ENCODE measurements at regions not wholly inside any gene's neighbourhood (a gene's known extent, or its start where the extent isn't known, plus 50 kb on each side); places are given as distances from the start of the nearest gene placed in this dataset.

- no peak for DNase-seq (ENCODE audit: low read depth in 1 of 2, low spot score in 1 of 2)
- TF ChIP-seq GABPA (IDR thresholded peaks at IDR 0.05; ENCODE audit: low read depth): no peak
- TF ChIP-seq SPI1 (IDR thresholded peaks at IDR 0.05; ENCODE audit: borderline replicate concordance, low read depth): no peak
- TF ChIP-seq CTCF (IDR thresholded peaks at IDR 0.05; ENCODE audit: insufficient read depth, low read length): no peak
- TF ChIP-seq REST (IDR thresholded peaks at IDR 0.05; ENCODE audit: insufficient replicate concordance, low read depth): no peak
- TF ChIP-seq POLR2AphosphoS5 (IDR thresholded peaks at IDR 0.05; ENCODE audit: low read depth): no peak
- Histone ChIP-seq H3K4me3 (replicated peaks; ENCODE audit: insufficient read depth, low read length) (no peak overlapping the region), H3K27ac (replicated peaks) (no peak overlapping the region), H3K27me3 (ENCODE audit: insufficient read depth, poor library complexity, severe bottlenecking) (no peaks in the 10 kb centered on the region)
Measured at GRCh38 chr11:92018332-92018731, 206.3 kb upstream of the FAT3 start.

- H3K27me3 ChIP-seq (ENCODE audit: insufficient read depth, poor library complexity, severe bottlenecking): no peaks in the 10 kb centered on the region
- DNase-seq (ENCODE audit: low read depth in 1 of 2, low spot score in 1 of 2): no peak
- H3K27ac ChIP-seq (replicated peaks): no peak overlapping the region
- TF ChIP-seq CTCF (IDR thresholded peaks at IDR 0.05; ENCODE audit: insufficient read depth, low read length): no peak
- no peak for TF ChIP-seq SPI1 (IDR thresholded peaks at IDR 0.05; ENCODE audit: borderline replicate concordance, low read depth)
- TF ChIP-seq GABPA (IDR thresholded peaks at IDR 0.05; ENCODE audit: low read depth): no peak
- no peak for TF ChIP-seq POLR2AphosphoS5 (IDR thresholded peaks at IDR 0.05; ENCODE audit: low read depth)
- H3K4me3 ChIP-seq (replicated peaks; ENCODE audit: insufficient read depth, low read length): no peak overlapping the region
Measured at GRCh38 chr11:92008249-92008648, 216.4 kb upstream of the FAT3 start.

- TF ChIP-seq SPI1 (IDR thresholded peaks at IDR 0.05; ENCODE audit: borderline replicate concordance, low read depth): peak; percentile 45
- no peak for TF ChIP-seq REST (IDR thresholded peaks at IDR 0.05; ENCODE audit: insufficient replicate concordance, low read depth)
- no peak for TF ChIP-seq GABPA (IDR thresholded peaks at IDR 0.05; ENCODE audit: low read depth)
Measured at GRCh38 chr11:92002568-92002967, 222.1 kb upstream of the FAT3 start.

GRCh38 chr11:91998481-91998880 is 226.1 kb upstream of the FAT3 start:
- Histone ChIP-seq H3K27me3 (ENCODE audit: insufficient read depth, poor library complexity, severe bottlenecking) (no peaks in the 10 kb centered on the region), H3K27ac (replicated peaks) (no peak overlapping the region), H3K4me3 (replicated peaks; ENCODE audit: insufficient read depth, low read length) (no peak overlapping the region)
- TF ChIP-seq REST (IDR thresholded peaks at IDR 0.05; ENCODE audit: insufficient replicate concordance, low read depth): no peak
- TF ChIP-seq POLR2AphosphoS5 (IDR thresholded peaks at IDR 0.05; ENCODE audit: low read depth): no peak
- TF ChIP-seq CTCF (IDR thresholded peaks at IDR 0.05; ENCODE audit: insufficient read depth, low read length): no peak
- no peak for TF ChIP-seq SPI1 (IDR thresholded peaks at IDR 0.05; ENCODE audit: borderline replicate concordance, low read depth)
- no peak for TF ChIP-seq GABPA (IDR thresholded peaks at IDR 0.05; ENCODE audit: low read depth)
- no peak for DNase-seq (ENCODE audit: low read depth in 1 of 2, low spot score in 1 of 2)

More at GRCh38 chr11:92002568-92002967, 222.1 kb upstream of the FAT3 start:
- no peaks in the 10 kb centered on the region for H3K27me3 ChIP-seq (ENCODE audit: insufficient read depth, poor library complexity, severe bottlenecking)
- H3K27ac ChIP-seq (replicated peaks): no peak overlapping the region
- no peak for DNase-seq (ENCODE audit: low read depth in 1 of 2, low spot score in 1 of 2)
- H3K4me3 ChIP-seq (replicated peaks; ENCODE audit: insufficient read depth, low read length): no peak overlapping the region
